Stimulated activated naive CD8-positive, alpha-beta T cell treated with anti-CD3 and anti-CD28 coated beads, Interleukin-15, amount 100 ng/mL, for 72 hours (primary cell): ENCODE measurements at regions not wholly inside any gene's neighbourhood (a gene's known extent, or its start where the extent isn't known, plus 50 kb on each side); places are given as distances from the start of the nearest gene placed in this dataset.
"Not testable (repeated sequence)": the region's sequence is repeated elsewhere in the genome, so short reads cannot be mapped to it uniquely, and the experiment has no call there.

ENCODE experiments used
- ATAC-seq: fragments of 150-1000 bp; cut with Tn5 transposase; 2 replicates; pipeline ENCODE4 v1.10.0; 2021; ENCODE audit warnings: mild to moderate bottlenecking, moderate library complexity
- DNase-seq, 2 donors: peaks; one replicate each; pipeline ENCODE4 v3.0.0; 2021 to 2022
- H3K27ac Mint-ChIP-seq, 2 donors: one replicate each; pipeline ENCODE4 v1.8.0; 2022; ENCODE audit warnings: mild to moderate bottlenecking in 2 of 2, mixed read lengths in 2 of 2, moderate library complexity in 2 of 2
- H3K27me3 Mint-ChIP-seq: one replicate; pipeline ENCODE4 v1.8.0; 2022; ENCODE audit warnings: mixed read lengths
- H3K4me1 Mint-ChIP-seq: one replicate; pipeline ENCODE4 v1.8.0; 2022; ENCODE audit warnings: mild to moderate bottlenecking, mixed read lengths
- H3K4me3 Mint-ChIP-seq, 2 donors: one replicate each; pipeline ENCODE4 v1.8.0; 2022; ENCODE audit warnings: mild to moderate bottlenecking in 2 of 2, mixed read lengths in 2 of 2, moderate library complexity in 1 of 2
- H3K9me3 Mint-ChIP-seq, 2 donors: one replicate each; pipeline ENCODE4 v1.8.0; 2022; ENCODE audit warnings: mixed read lengths in 2 of 2

DNA sequence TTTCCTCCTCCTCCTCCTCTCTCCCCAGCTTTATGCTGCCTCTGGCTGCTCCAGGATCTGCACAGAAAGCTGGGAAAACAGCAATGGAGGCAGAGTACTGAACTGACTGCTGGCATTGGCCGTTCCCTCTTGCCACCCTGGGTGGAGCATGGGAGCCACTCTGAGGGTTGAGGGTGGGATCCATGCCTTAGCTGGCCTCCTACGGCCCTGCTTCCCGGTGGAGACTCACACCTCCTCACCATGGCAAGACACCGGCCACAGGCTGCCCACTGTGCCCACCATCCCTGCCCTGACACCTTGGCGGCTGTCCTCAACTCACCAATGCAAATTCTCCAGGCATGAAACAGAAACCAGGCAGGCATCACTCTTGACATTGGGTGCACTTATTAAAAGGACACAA, 832.3 kb upstream of the ID2 start:
- ATAC-seq (no peak), DNase-seq (no peak)
- Mint-ChIP-seq H3K9me3 (no peaks in the 10 kb centered on the region), H3K4me3 (no peak overlapping the region), H3K4me1 (peaks cover 24% of the 10 kb centered on the region), H3K27me3 (no peaks in the 10 kb centered on the region), H3K27ac (no peak overlapping the region)

GRCh38 chr2:7852546-7852945, 829.3 kb upstream of the ID2 start:
- Mint-ChIP-seq H3K4me1 (peaks cover 21% of the 10 kb centered on the region), H3K27me3 (no peaks in the 10 kb centered on the region), H3K4me3 (no peak overlapping the region), H3K9me3 (no peaks in the 10 kb centered on the region), H3K27ac (no peak overlapping the region)
- DNase-seq, result no peak
- ATAC-seq, result no peak

DNA sequence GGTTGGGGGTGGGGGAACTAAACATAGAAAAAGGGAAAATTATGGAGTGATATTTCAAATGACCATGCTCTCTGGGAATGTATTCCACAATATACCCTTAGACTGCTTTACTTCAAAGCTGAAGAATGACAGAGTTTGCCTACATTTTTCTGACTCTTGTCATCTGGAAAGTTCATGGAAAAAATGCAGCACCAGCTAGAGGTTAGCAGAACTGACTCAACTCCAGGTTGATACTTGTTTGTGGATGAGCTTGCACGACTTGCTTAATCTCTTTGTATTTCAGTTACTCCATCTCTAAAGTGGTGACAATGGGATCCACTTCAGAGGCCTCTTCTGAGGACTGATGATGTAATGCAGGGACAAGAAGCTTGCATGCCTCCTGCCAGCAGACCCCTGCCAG, 824.0 kb upstream of the ID2 start:
- no peak overlapping the region for H3K27ac Mint-ChIP-seq
- H3K4me1 Mint-ChIP-seq, result peaks cover 6% of the 10 kb centered on the region
- DNase-seq, result no peak
- no peaks in the 10 kb centered on the region for H3K9me3 Mint-ChIP-seq
- ATAC-seq, result no peak
- H3K27me3 Mint-ChIP-seq, result no peaks in the 10 kb centered on the region
- H3K4me3 Mint-ChIP-seq, result no peak overlapping the region

DNA sequence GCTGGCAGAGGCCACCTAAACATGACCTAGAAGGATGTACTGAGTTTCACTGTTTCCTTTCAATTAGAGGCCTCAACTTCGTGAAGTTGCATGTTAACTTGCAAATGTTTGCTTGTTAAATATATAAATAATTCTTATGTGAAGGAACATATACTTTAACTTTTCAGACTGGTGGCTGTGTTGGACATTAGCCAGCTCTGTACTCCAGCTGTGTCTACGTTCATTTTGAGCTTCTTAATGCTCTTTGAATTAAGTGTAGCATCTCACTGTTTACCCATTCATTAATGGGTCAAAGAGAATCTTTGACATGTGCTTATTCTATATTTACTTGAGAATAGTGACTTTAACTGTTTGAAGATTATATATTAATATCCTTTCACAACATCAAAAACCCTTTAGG, 823.2 kb upstream of the ID2 start:
- no peaks in the 10 kb centered on the region for H3K27me3 Mint-ChIP-seq
- no peak overlapping the region for H3K4me3 Mint-ChIP-seq
- H3K9me3 Mint-ChIP-seq, result no peaks in the 10 kb centered on the region
- H3K27ac Mint-ChIP-seq, result no peak overlapping the region
- peaks cover 6% of the 10 kb centered on the region for H3K4me1 Mint-ChIP-seq
- no peak for DNase-seq
- no peak for ATAC-seq

GRCh38 chr2:7860693-7861092, 821.2 kb upstream of the ID2 start:
- DNase-seq, result no peak
- Mint-ChIP-seq H3K27me3 (no peaks in the 10 kb centered on the region), H3K27ac (no peak overlapping the region), H3K4me1 (peaks cover 6% of the 10 kb centered on the region), H3K4me3 (no peak overlapping the region), H3K9me3 (no peaks in the 10 kb centered on the region)
- ATAC-seq, result no peak

- ATAC-seq, result no peak
- H3K9me3 Mint-ChIP-seq, result no peaks in the 10 kb centered on the region
- peaks cover 6% of the 10 kb centered on the region for H3K4me1 Mint-ChIP-seq
- H3K27me3 Mint-ChIP-seq, result no peaks in the 10 kb centered on the region
- H3K27ac Mint-ChIP-seq, result no peak overlapping the region
- no peak for DNase-seq
- no peak overlapping the region for H3K4me3 Mint-ChIP-seq
Observed at GRCh38 chr2:7861910-7862702, 819.8 kb upstream of the ID2 start.

DNA sequence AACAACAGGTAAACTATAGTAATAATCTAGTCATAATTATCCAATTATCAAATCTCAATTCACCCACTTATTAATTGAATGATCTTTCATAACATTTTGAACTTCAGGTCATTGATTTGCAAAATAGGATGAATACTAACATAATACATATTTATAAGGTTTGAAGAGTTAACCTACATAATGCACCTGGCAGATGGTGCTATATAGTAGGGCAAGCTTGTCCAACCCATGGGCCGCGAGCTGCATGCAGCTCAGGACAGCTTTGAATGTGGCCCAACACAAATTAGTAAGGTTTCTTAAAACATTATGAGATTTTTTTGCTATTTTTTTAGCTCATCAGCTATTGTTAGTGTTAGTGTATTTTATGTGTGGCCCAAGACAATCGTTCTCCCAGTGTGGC, 815.8 kb upstream of the ID2 start:
- H3K27ac Mint-ChIP-seq, result no peak overlapping the region
- no peaks in the 10 kb centered on the region for H3K4me1 Mint-ChIP-seq
- H3K27me3 Mint-ChIP-seq, result no peaks in the 10 kb centered on the region
- no peaks in the 10 kb centered on the region for H3K9me3 Mint-ChIP-seq
- ATAC-seq (no peak), DNase-seq (no peak)
- no peak overlapping the region for H3K4me3 Mint-ChIP-seq

DNA sequence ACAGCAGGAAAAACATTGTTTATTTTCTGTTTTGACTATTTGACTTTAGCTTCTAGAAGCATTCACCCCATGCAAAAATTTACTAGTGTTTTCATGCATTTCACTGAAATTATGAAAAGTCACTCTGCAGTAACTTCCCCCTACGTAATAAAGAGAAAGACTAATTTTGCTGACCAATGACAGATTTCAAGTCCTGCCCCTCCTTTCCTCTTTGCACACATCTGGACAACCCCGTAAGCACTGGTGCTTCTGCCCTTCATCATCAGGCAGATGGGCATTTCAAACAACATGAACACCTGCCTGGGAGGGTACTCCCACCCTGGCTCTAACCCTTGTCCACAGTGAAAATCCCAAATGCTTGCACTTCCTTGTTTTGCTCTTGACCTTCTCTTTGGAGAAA, 815.0 kb upstream of the ID2 start:
- no peaks in the 10 kb centered on the region for H3K4me1 Mint-ChIP-seq
- no peaks in the 10 kb centered on the region for H3K9me3 Mint-ChIP-seq
- no peak for ATAC-seq
- DNase-seq, result no peak
- H3K27ac Mint-ChIP-seq, result no peak overlapping the region
- H3K27me3 Mint-ChIP-seq, result no peaks in the 10 kb centered on the region
- H3K4me3 Mint-ChIP-seq, result no peak overlapping the region

DNA sequence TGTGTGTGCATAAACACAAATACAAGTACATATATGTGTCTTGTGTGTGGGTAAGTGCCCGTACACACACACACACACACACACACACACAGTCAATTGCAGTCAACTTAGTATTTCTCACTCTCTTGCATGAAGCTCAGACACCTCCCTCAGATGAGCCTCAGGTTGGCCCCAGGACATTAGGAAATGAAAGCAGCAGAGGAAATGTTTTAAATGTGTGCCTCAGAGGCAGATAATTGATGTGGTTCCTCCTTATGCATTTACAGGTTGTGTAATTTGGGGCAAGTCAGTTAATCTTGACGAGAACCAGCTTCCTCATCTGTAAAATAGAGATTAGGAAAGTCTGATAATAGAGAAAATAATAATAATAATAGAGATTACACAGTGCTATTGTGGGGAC, 814.0 kb upstream of the ID2 start:
- Mint-ChIP-seq H3K4me1 (no peaks in the 10 kb centered on the region), H3K27me3 (no peaks in the 10 kb centered on the region), H3K4me3 (no peak overlapping the region), H3K9me3 (no peaks in the 10 kb centered on the region), H3K27ac (no peak overlapping the region)
- ATAC-seq, result peak; percentile 69
- no peak for DNase-seq

- H3K4me1 Mint-ChIP-seq, result no peaks in the 10 kb centered on the region
- H3K4me3 Mint-ChIP-seq, result no peak overlapping the region
- no peaks in the 10 kb centered on the region for H3K27me3 Mint-ChIP-seq
- no peak overlapping the region for H3K27ac Mint-ChIP-seq
- H3K9me3 Mint-ChIP-seq, result no peaks in the 10 kb centered on the region
- no peak for ATAC-seq
- no peak for DNase-seq
Observed at GRCh38 chr2:7868836-7869235, 813.0 kb upstream of the ID2 start.

DNA sequence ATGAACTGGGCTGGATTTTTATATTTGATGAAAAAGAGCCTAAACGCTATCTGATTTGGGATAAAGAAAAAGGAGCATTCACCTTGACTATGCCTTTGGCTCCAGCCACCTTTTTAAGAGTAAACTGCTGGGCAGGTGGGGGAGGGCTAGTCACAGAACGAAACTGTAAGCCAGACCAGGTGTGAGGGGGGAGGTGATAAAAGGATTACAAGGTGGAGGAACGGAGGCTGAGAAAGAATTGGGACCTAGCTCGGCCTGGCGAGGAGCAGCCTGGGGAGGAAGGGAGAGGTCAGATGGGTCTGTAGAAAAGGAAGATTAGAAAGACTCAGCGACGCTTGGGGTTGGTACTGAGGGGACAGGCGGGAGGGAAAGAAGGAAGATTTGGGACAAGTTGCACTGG, 805.4 kb upstream of the ID2 start:
- not testable (repeated sequence) for H3K4me3 Mint-ChIP-seq, H3K9me3 Mint-ChIP-seq, H3K27me3 Mint-ChIP-seq, H3K4me1 Mint-ChIP-seq, DNase-seq, ATAC-seq
- H3K27ac Mint-ChIP-seq, result peak overlapping the region in 1 of 2 donors; percentile 72

GRCh38 chr2:7878266-7878665, 803.6 kb upstream of the ID2 start:
- not testable (repeated sequence) for H3K27ac Mint-ChIP-seq, H3K4me3 Mint-ChIP-seq, H3K4me1 Mint-ChIP-seq, DNase-seq, H3K9me3 Mint-ChIP-seq, ATAC-seq, H3K27me3 Mint-ChIP-seq

DNA sequence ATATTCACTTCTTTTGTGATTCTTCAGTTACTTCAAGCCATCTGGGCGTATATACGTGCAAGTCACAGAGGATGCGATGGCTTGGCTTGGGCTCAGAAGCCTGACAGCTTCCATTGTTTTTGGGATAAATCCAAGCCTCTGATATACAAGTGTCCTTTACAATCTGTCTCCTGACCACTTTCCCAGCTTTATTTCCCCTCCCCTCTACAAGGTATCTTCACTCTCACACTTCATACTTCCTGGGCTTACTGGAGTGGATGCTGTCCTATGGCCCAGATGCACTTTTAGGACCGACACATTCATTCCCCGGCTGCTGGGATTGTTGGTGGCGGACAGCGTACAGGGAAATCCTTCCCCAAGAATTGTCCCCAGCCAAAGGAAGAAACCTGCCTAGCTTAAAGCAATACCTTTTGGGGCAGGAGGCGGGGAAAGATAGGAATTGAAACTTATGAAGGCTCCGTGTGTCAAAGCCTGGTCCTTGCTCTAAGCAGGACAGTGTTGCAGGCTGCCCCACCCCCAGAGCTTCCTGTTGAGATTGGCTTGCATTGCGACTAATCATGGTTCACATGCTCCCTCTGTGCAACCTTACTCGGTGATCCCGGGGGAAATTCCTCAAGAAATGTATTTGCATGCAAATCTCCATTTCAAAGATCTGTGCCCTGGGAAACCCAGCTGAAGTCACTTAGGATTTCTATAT, 802.9 kb upstream of the ID2 start:
- Mint-ChIP-seq H3K27me3 (no peaks in the 10 kb centered on the region), H3K4me1 (no peaks in the 10 kb centered on the region), H3K27ac (no peak overlapping the region), H3K9me3 (no peaks in the 10 kb centered on the region), H3K4me3 (no peak overlapping the region)
- ATAC-seq (no peak), DNase-seq (no peak)

GRCh38 chr2:7879483-7879835, 802.4 kb upstream of the ID2 start:
- ATAC-seq, result no peak
- Mint-ChIP-seq H3K4me1 (no peaks in the 10 kb centered on the region), H3K27me3 (no peaks in the 10 kb centered on the region), H3K4me3 (no peak overlapping the region), H3K9me3 (no peaks in the 10 kb centered on the region), H3K27ac (no peak overlapping the region)
- no peak for DNase-seq

DNA sequence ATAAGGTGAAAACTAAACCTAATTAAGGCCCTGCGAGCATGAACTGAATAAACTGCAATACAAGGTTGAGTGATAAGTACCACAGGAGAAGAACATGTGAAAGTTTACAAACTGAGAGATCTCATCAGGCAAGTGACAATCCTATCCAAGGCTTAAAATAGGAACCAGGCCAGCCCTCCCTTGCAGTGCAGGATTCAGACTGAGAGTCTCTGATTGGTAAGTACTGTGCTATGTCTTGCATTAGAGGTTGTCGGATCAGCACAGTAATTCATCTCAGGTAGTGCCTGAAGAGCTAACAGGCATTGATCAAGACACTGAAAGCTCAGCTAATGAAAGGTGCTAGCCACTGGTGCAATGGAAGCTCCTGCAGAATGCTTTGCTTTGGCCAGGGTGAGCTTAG, 801.7 kb upstream of the ID2 start:
- no peak for ATAC-seq
- Mint-ChIP-seq H3K27ac (no peak overlapping the region), H3K9me3 (no peaks in the 10 kb centered on the region), H3K4me1 (no peaks in the 10 kb centered on the region), H3K27me3 (no peaks in the 10 kb centered on the region), H3K4me3 (no peak overlapping the region)
- no peak for DNase-seq

DNA sequence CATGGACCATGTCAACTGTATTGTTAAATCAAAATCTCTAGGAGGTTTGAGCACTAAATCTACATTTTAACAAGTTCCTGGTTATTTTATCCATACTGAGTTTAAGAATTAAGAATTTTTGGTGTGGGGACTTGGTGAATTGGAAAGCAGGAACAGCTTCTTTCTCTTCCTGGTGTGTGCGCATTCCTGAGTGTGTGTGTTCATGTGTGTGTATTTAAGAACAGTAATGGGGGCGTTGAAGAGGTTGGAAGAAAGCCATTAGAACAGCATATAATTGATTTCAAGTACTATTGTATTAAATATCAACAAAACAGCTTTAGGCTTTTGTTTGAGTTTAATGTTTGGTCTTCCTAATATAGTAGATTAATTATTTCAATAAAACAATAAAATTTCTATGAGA, 801.3 kb upstream of the ID2 start:
- H3K9me3 Mint-ChIP-seq, result no peaks in the 10 kb centered on the region
- no peak overlapping the region for H3K27ac Mint-ChIP-seq
- DNase-seq (no peak), ATAC-seq (no peak)
- H3K4me3 Mint-ChIP-seq, result no peak overlapping the region
- no peaks in the 10 kb centered on the region for H3K27me3 Mint-ChIP-seq
- no peaks in the 10 kb centered on the region for H3K4me1 Mint-ChIP-seq

DNA sequence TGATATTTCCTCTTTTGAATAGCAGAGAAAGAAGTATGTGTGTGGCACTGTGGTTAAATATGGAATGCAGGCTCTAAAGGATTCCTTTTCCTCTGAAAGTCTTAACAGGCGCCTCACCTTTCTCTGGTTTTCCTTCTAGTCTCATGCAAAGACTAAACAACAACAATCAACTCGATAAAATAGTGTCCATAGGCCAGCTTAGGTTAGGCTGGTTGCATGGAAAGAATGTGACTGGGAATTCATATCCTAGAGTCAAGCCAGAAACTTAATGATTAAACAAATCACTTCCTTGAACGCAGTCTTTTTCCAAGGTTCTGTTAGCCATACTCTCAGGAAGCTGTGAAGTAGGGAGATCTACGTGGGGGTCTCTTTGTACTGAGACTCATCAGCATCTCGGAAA, 800.8 kb upstream of the ID2 start:
- DNase-seq (no peak), ATAC-seq (no peak)
- Mint-ChIP-seq H3K4me3 (no peak overlapping the region), H3K27me3 (no peaks in the 10 kb centered on the region), H3K4me1 (no peaks in the 10 kb centered on the region), H3K9me3 (no peaks in the 10 kb centered on the region), H3K27ac (no peak overlapping the region)
